PC-3 (cell line): ENCODE measurements at regions not wholly inside any gene's neighbourhood (a gene's known extent, or its start where the extent isn't known, plus 50 kb on each side); places are given as distances from the start of the nearest gene placed in this dataset.

Source experiments
- CTCF ChIP-seq: fragments of 300-600 bp; sonication (generic); conservative IDR thresholded peaks from 2 replicates; pipeline ENCODE4 v1.5.1; 2017; ENCODE audit warnings: antibody characterized with exemption, low read depth, mild to moderate bottlenecking, low read length
- EZH2 ChIP-seq: fragments of 300-600 bp; sonication (generic); IDR thresholded peaks from one replicate; pipeline ENCODE4 v1.6.1; 2017; ENCODE audit warnings: antibody characterized with exemption, mild to moderate bottlenecking, low read length; ENCODE audit not compliant: unreplicated experiment

- TF ChIP-seq CTCF (no peak), EZH2 (no peak)
Measured at GRCh38 chr4:182015893-182016292, 227.3 kb upstream of the TENM3 start.
